Breast epithelium (tissue), 3 donors: ENCODE measurements at regions not wholly inside any gene's neighbourhood (a gene's known extent, or its start where the extent isn't known, plus 50 kb on each side); places are given as distances from the start of the nearest gene placed in this dataset.

Experiments
- POLR2A ChIP-seq: fragments of 450-650 bp; IDR thresholded peaks from one replicate; pipeline ENCODE4 v1.6.1; 2016; ENCODE audit warnings: antibody characterized with exemption, mild to moderate bottlenecking, moderate library complexity
- TF ChIP-seq, protein P1 (sequence below), 3 donors: fragments of 450-650 bp; IDR thresholded peaks; one replicate each; pipeline ENCODE4 v1.5.1; 2016 to 2017; ENCODE audit warnings: antibody characterized with exemption in 3 of 3, mild to moderate bottlenecking in 3 of 3, moderate library complexity in 3 of 3

DNA sequence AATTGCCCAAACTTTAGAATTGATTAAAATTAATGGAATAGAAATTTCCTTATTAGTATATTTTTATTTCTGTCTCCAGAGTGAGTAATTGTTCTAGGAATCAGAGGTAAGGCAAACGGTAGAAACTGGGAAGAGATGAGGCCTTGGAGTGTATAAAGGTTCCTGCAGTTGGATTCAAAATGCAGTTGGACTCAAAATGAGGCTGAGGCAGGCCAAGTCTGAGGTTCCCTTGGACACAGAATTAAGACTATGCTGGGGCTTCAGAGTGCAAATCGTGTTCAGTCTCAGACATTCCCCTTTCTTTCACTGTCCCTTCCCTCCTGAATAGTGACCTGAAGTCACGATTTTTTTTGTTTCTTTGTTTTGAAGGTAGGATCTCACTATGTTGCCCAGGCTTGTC lies 746.9 kb upstream of the NRXN1 start:
- TF ChIP-seq, protein P1, sequence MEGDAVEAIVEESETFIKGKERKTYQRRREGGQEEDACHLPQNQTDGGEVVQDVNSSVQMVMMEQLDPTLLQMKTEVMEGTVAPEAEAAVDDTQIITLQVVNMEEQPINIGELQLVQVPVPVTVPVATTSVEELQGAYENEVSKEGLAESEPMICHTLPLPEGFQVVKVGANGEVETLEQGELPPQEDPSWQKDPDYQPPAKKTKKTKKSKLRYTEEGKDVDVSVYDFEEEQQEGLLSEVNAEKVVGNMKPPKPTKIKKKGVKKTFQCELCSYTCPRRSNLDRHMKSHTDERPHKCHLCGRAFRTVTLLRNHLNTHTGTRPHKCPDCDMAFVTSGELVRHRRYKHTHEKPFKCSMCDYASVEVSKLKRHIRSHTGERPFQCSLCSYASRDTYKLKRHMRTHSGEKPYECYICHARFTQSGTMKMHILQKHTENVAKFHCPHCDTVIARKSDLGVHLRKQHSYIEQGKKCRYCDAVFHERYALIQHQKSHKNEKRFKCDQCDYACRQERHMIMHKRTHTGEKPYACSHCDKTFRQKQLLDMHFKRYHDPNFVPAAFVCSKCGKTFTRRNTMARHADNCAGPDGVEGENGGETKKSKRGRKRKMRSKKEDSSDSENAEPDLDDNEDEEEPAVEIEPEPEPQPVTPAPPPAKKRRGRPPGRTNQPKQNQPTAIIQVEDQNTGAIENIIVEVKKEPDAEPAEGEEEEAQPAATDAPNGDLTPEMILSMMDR (IDR thresholded peaks at IDR 0.05) = no peak
- no peak for TF ChIP-seq POLR2A
